Hepatocyte (in vitro differentiated cells): ENCODE measurements at regions not wholly inside any gene's neighbourhood (a gene's known extent, or its start where the extent isn't known, plus 50 kb on each side); places are given as distances from the start of the nearest gene placed in this dataset.

Experiments used
- DNase-seq: peaks from one replicate; pipeline ENCODE4 v3.0.0-alpha.2; 2016; ENCODE audit warnings: low spot score
- H2AFZ ChIP-seq: fragments of 200-600 bp; sonication (generic); 2 replicates; pipeline ENCODE4 v1.6.0; 2016; ENCODE audit warnings: antibody characterized with exemption, mild to moderate bottlenecking
- H3K27ac ChIP-seq: fragments of 200-600 bp; sonication (generic); 2 replicates; pipeline ENCODE4 v1.5.1; 2016; ENCODE audit warnings: mild to moderate bottlenecking
- H3K27me3 ChIP-seq: fragments of 200-600 bp; sonication (generic); 2 replicates; pipeline ENCODE4 v1.6.1; 2016
- H3K36me3 ChIP-seq: fragments of 200-600 bp; sonication (generic); replicated peaks from 2 replicates; pipeline ENCODE4 v1.5.1; 2016; ENCODE audit warnings: low read depth; ENCODE audit not compliant: insufficient read depth
- H3K4me1 ChIP-seq: fragments of 200-600 bp; sonication (generic); 2 replicates; pipeline ENCODE4 v1.5.1; 2016; ENCODE audit warnings: mild to moderate bottlenecking, moderate library complexity; ENCODE audit not compliant: insufficient read depth
- H3K4me2 ChIP-seq: fragments of 200-600 bp; sonication (generic); 2 replicates; pipeline ENCODE4 v1.6.0; 2016
- H3K4me3 ChIP-seq: fragments of 200-600 bp; sonication (generic); 2 replicates; pipeline ENCODE4 v1.5.1; 2016; ENCODE audit warnings: mild to moderate bottlenecking
- H3K79me2 ChIP-seq: fragments of 200-600 bp; sonication (generic); 2 replicates; pipeline ENCODE4 v1.6.0; 2017; ENCODE audit warnings: mild to moderate bottlenecking
- H3K9me2 ChIP-seq: fragments of 200-600 bp; sonication (generic); replicated peaks from 2 replicates; pipeline ENCODE4 v1.6.0; 2017; ENCODE audit warnings: mild to moderate bottlenecking; ENCODE audit not compliant: insufficient read depth
- H3K9me3 ChIP-seq: fragments of 200-600 bp; sonication (generic); 2 replicates; pipeline ENCODE4 v1.5.1; 2016; ENCODE audit warnings: low read depth, mild to moderate bottlenecking
- H4K20me1 ChIP-seq: fragments of 200-600 bp; sonication (generic); 2 replicates; pipeline ENCODE4 v1.6.0; 2016; ENCODE audit warnings: mild to moderate bottlenecking; ENCODE audit not compliant: insufficient read depth, poor library complexity, severe bottlenecking
- CTCF ChIP-seq: fragments of 200-600 bp; sonication (generic); IDR thresholded peaks from 2 replicates; pipeline ENCODE4 v1.5.1; 2016; ENCODE audit warnings: antibody characterized with exemption, mild to moderate bottlenecking; ENCODE audit not compliant: poor library complexity
- EZH2 ChIP-seq: fragments of 200-600 bp; sonication (generic); IDR thresholded peaks from 2 replicates; pipeline ENCODE4 v1.6.1; 2016; ENCODE audit warnings: antibody characterized with exemption, mild to moderate bottlenecking, borderline replicate concordance
- EZH2phosphoT487 ChIP-seq: fragments of 200-600 bp; sonication (generic); IDR thresholded peaks from one replicate; pipeline ENCODE4 v1.6.1; 2018; ENCODE audit warnings: antibody characterized with exemption, mild to moderate bottlenecking, low read depth, moderate library complexity; ENCODE audit not compliant: unreplicated experiment, severe bottlenecking
- WGBS: methylation state at CpG from one replicate; pipeline ENCODE4 v1.1.6; 2016; ENCODE audit warnings: low lambda C conversion rate; ENCODE audit errors: missing lambda C conversion rate; 5-methylcytosine and 5-hydroxymethylcytosine counted together

- Histone ChIP-seq H3K4me2 (no peak overlapping the region), H3K27me3 (no peaks in the 10 kb centered on the region), H3K9me2 (no peaks in the 10 kb centered on the region), H3K27ac (no peak overlapping the region), H4K20me1 (no peaks in the 10 kb centered on the region), H3K79me2 (no peaks in the 10 kb centered on the region), H3K9me3 (no peaks in the 10 kb centered on the region), H2AFZ (no peak overlapping the region), H3K4me1 (no peaks in the 10 kb centered on the region), H3K36me3 (no peaks in the 10 kb centered on the region), H3K4me3 (no peak overlapping the region)
- no peak for DNase-seq
- TF ChIP-seq EZH2phosphoT487 (no peak), EZH2 (no peak), CTCF (no peak)
These were observed 390.9 kb upstream of the ADAMTS9 start for GRCh38 chr3:65078748-65079147.

- H3K79me2 ChIP-seq: no peaks in the 10 kb centered on the region
- H3K9me2 ChIP-seq: no peaks in the 10 kb centered on the region
- no peak overlapping the region for H3K27ac ChIP-seq
- H4K20me1 ChIP-seq: no peaks in the 10 kb centered on the region
- H3K4me3 ChIP-seq: no peak overlapping the region
- TF ChIP-seq EZH2phosphoT487: no peak
- no peak for TF ChIP-seq EZH2
- TF ChIP-seq CTCF: no peak
- 98% methylated on average over 2 of the region's 2 CpGs for WGBS
- H3K9me3 ChIP-seq: no peaks in the 10 kb centered on the region
- H3K4me2 ChIP-seq: no peak overlapping the region
- H3K4me1 ChIP-seq: no peaks in the 10 kb centered on the region
- H3K27me3 ChIP-seq: no peaks in the 10 kb centered on the region
- no peak for DNase-seq
- no peaks in the 10 kb centered on the region for H3K36me3 ChIP-seq
- H2AFZ ChIP-seq: no peak overlapping the region
These were observed 389.3 kb upstream of the ADAMTS9 start for GRCh38 chr3:65077124-65077523.

- Histone ChIP-seq H2AFZ (no peak overlapping the region), H3K4me1 (no peaks in the 10 kb centered on the region), H4K20me1 (no peaks in the 10 kb centered on the region), H3K4me2 (no peak overlapping the region), H3K79me2 (no peaks in the 10 kb centered on the region), H3K27ac (no peak overlapping the region), H3K9me2 (no peaks in the 10 kb centered on the region), H3K27me3 (no peaks in the 10 kb centered on the region), H3K36me3 (no peaks in the 10 kb centered on the region), H3K4me3 (no peak overlapping the region), H3K9me3 (no peaks in the 10 kb centered on the region)
- no peak for DNase-seq
- WGBS: 65% methylated on average over 3 of the region's 3 CpGs
- no peak for TF ChIP-seq EZH2
- no peak for TF ChIP-seq EZH2phosphoT487
- no peak for TF ChIP-seq CTCF
These were observed 383.2 kb upstream of the ADAMTS9 start for GRCh38 chr3:65070968-65071367.

GRCh38 chr3:65060904-65061303 is 373.1 kb upstream of the ADAMTS9 start:
- TF ChIP-seq EZH2phosphoT487: no peak
- TF ChIP-seq CTCF: no peak
- TF ChIP-seq EZH2: no peak
- Histone ChIP-seq H3K4me3 (no peak overlapping the region), H4K20me1 (no peaks in the 10 kb centered on the region), H3K4me1 (no peaks in the 10 kb centered on the region), H3K36me3 (no peaks in the 10 kb centered on the region), H3K9me3 (no peaks in the 10 kb centered on the region), H3K27ac (no peak overlapping the region), H3K79me2 (no peaks in the 10 kb centered on the region), H3K9me2 (no peaks in the 10 kb centered on the region), H3K4me2 (no peak overlapping the region), H3K27me3 (no peaks in the 10 kb centered on the region), H2AFZ (no peak overlapping the region)
- WGBS: 62% methylated on average over 2 of the region's 2 CpGs
- no peak for DNase-seq
